Stomach smooth muscle (tissue), 2 donors: ENCODE measurements at regions not wholly inside any gene's neighbourhood (a gene's known extent, or its start where the extent isn't known, plus 50 kb on each side); places are given as distances from the start of the nearest gene placed in this dataset.
"Not testable (repeated sequence)": the region's sequence is repeated elsewhere in the genome, so short reads cannot be mapped to it uniquely, and the experiment has no call there.

ENCODE experiments used
- H3K27ac ChIP-seq: one replicate; pipeline ENCODE4 v1.7.0; 2013; ENCODE audit warnings: mild to moderate bottlenecking, low read length, inconsistent platforms
- H3K27me3 ChIP-seq, 2 donors: one replicate each; pipeline ENCODE4 v1.7.0; 2013; ENCODE audit warnings: low read length in 2 of 2; ENCODE audit not compliant: insufficient read depth in 2 of 2, control insufficient read depth in 1 of 2
- H3K36me3 ChIP-seq, 2 donors: one replicate each; pipeline ENCODE4 v1.7.0; 2013; ENCODE audit warnings: low read length in 2 of 2; ENCODE audit not compliant: control insufficient read depth in 2 of 2, insufficient read depth in 2 of 2
- H3K4me1 ChIP-seq: one replicate; pipeline ENCODE4 v1.7.0; 2013; ENCODE audit warnings: low read length; ENCODE audit not compliant: control insufficient read depth, insufficient read depth
- H3K4me3 ChIP-seq, 2 donors: one replicate each; pipeline ENCODE4 v1.7.0; 2013; ENCODE audit warnings: low read length in 2 of 2
- H3K9ac ChIP-seq, 2 donors: one replicate each; pipeline ENCODE4 v1.7.0; 2013; ENCODE audit warnings: low read length in 2 of 2, mild to moderate bottlenecking in 1 of 2
- H3K9me3 ChIP-seq, 2 donors: one replicate each; pipeline ENCODE4 v1.7.0; 2013; ENCODE audit warnings: low read length in 2 of 2; ENCODE audit not compliant: control insufficient read depth in 2 of 2
- donor health status: healthy.
- donor health status: Pancreatic carcinoma.

GRCh38 chr4:130079027-130079426 lies 983.1 kb downstream of the C4orf33 start:
- H3K9ac ChIP-seq, H3K9me3 ChIP-seq, H3K4me3 ChIP-seq: not testable (repeated sequence)

GRCh38 chr4:130080872-130081451 lies 985.0 kb downstream of the C4orf33 start:
- Histone ChIP-seq H3K27me3 (no peaks in the 10 kb centered on the region), H3K36me3 (no peaks in the 10 kb centered on the region), H3K27ac (no peak overlapping the region)

More at GRCh38 chr4:130079027-130079426, 983.1 kb downstream of the C4orf33 start:
- not testable (repeated sequence) for H3K27ac ChIP-seq, H3K27me3 ChIP-seq, H3K36me3 ChIP-seq, H3K4me1 ChIP-seq

DNA sequence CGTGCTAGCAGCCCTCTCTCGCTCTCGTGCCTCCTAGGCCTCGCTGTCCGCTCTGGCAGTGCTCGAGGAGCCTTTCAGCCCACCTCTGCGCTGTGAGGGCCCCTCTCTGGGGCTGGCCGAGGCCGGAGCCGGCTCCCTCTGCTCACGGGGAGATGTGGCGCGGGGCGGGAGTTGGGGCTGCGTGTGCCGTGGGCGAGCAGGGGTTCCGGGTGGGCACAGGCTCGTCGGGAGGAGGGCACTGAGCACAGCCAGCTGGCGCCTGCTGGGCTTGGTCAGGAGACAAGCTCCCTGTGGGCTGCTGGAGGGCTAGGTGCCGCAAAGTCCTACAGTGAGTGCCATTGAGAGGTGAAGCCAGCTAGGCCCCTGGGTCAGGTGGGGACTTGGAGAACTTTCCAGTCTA lies 994.5 kb downstream of the C4orf33 start:
- Histone ChIP-seq H3K36me3 (no peaks in the 10 kb centered on the region), H3K27ac (no peak overlapping the region), H3K9me3 (no peaks in the 10 kb centered on the region), H3K9ac (no peak overlapping the region), H3K4me1 (no peaks in the 10 kb centered on the region), H3K27me3 (no peaks in the 10 kb centered on the region), H3K4me3 (no peak overlapping the region)

More at GRCh38 chr4:130080872-130081451, 985.0 kb downstream of the C4orf33 start:
- H3K9ac ChIP-seq: no peak overlapping the region
- H3K4me1 ChIP-seq: no peaks in the 10 kb centered on the region
- no peaks in the 10 kb centered on the region for H3K9me3 ChIP-seq
- H3K4me3 ChIP-seq: no peak overlapping the region

- no peaks in the 10 kb centered on the region for H3K4me1 ChIP-seq
- no peak overlapping the region for H3K27ac ChIP-seq
- no peaks in the 10 kb centered on the region for H3K27me3 ChIP-seq
- H3K36me3 ChIP-seq: no peaks in the 10 kb centered on the region
- no peak overlapping the region for H3K9ac ChIP-seq
- no peaks in the 10 kb centered on the region for H3K9me3 ChIP-seq
- no peak overlapping the region for H3K4me3 ChIP-seq
Observed at GRCh38 chr4:130092187-130093015, 996.4 kb downstream of the C4orf33 start.

DNA sequence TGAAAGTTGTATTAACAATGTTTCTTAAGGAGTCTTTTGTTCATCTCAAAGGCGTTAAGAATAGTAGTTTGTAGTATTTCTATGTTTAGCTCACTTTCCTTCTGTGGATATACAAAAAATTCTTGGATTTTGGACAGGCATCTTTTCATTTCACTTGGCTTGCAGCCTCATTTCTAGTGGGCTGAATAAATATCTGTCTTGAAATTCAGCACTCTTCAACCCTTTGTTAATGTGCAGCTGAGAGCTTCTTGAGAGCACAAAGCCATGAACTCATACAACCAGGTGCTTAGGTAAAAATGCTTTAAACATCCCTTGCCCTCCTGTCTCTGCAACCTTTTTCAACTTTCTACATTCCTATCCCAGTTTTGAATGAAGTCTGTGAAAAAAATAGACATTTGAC lies 1003.2 kb downstream of the C4orf33 start:
- Histone ChIP-seq H3K27ac (no peak overlapping the region), H3K9ac (no peak overlapping the region), H3K4me3 (no peak overlapping the region), H3K27me3 (no peaks in the 10 kb centered on the region), H3K4me1 (no peaks in the 10 kb centered on the region), H3K36me3 (no peaks in the 10 kb centered on the region), H3K9me3 (no peaks in the 10 kb centered on the region)

- Histone ChIP-seq H3K4me3 (no peak overlapping the region), H3K9ac (no peak overlapping the region), H3K27me3 (no peaks in the 10 kb centered on the region), H3K9me3 (no peaks in the 10 kb centered on the region), H3K4me1 (no peaks in the 10 kb centered on the region), H3K27ac (no peak overlapping the region), H3K36me3 (no peaks in the 10 kb centered on the region)
Observed at GRCh38 chr4:130110189-130110588, 1014.2 kb downstream of the C4orf33 start.

DNA sequence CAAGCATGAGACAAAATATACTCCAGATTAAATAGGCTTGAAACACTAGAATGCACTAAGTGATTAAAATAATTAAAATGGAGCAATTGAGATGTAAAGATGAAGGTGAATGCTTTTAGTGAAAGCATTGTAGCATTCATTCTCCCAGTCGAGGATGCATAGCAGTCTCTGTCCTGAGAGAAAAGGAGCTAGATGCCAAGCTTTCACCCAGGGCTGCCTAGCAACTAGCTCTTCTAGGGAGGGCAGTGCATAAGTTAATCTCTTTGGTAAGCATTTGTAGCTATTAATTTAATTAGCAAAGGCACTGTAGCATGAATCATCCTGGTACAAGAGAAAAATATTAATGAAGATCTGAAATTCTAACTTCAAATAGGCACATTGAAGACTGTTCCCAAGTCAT lies 1014.8 kb downstream of the C4orf33 start:
- Histone ChIP-seq H3K36me3 (no peaks in the 10 kb centered on the region), H3K9ac (no peak overlapping the region), H3K4me1 (no peaks in the 10 kb centered on the region), H3K9me3 (no peaks in the 10 kb centered on the region), H3K4me3 (no peak overlapping the region), H3K27me3 (no peaks in the 10 kb centered on the region), H3K27ac (no peak overlapping the region)

GRCh38 chr4:130124066-130124465 lies 1028.1 kb downstream of the C4orf33 start:
- no peaks in the 10 kb centered on the region for H3K4me1 ChIP-seq
- H3K36me3 ChIP-seq: no peaks in the 10 kb centered on the region
- H3K9me3 ChIP-seq: no peaks in the 10 kb centered on the region
- H3K4me3 ChIP-seq: no peak overlapping the region
- H3K9ac ChIP-seq: no peak overlapping the region
- no peaks in the 10 kb centered on the region for H3K27me3 ChIP-seq
- H3K27ac ChIP-seq: no peak overlapping the region

GRCh38 chr4:130125467-130125866 lies 1029.5 kb downstream of the C4orf33 start:
- H3K27me3 ChIP-seq: no peaks in the 10 kb centered on the region
- H3K27ac ChIP-seq: no peak overlapping the region
- H3K36me3 ChIP-seq: no peaks in the 10 kb centered on the region
- no peak overlapping the region for H3K9ac ChIP-seq
- no peaks in the 10 kb centered on the region for H3K9me3 ChIP-seq
- no peak overlapping the region for H3K4me3 ChIP-seq
- no peaks in the 10 kb centered on the region for H3K4me1 ChIP-seq

DNA sequence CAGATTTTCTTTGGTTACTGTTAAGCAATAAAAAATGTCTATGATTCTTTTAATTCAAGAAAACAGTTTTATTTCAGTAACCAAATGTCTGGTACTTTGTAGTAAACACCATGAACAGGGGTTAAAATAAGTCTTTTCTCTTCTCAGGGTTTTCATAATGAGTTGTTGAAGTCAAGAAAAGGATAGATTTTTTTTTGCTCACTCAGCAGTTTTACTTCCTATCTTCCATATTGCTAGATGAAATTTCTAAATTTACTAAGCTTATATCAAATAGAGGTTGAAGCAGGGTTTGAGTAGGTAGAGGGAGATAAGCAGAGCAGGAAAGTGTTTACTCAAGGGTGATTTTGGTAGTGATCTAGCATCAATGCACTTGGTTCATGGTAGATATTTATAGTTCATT lies 1031.3 kb downstream of the C4orf33 start:
- H3K4me1 ChIP-seq: no peaks in the 10 kb centered on the region
- no peak overlapping the region for H3K9ac ChIP-seq
- H3K27ac ChIP-seq: no peak overlapping the region
- H3K36me3 ChIP-seq: no peaks in the 10 kb centered on the region
- H3K4me3 ChIP-seq: no peak overlapping the region
- H3K9me3 ChIP-seq: peaks cover 0 to 8% of the 10 kb centered on the region in 2 donors
- H3K27me3 ChIP-seq: no peaks in the 10 kb centered on the region

GRCh38 chr4:130131536-130131935 lies 1035.6 kb downstream of the C4orf33 start:
- Histone ChIP-seq H3K9me3 (peaks cover 0 to 8% of the 10 kb centered on the region in 2 donors), H3K27ac (no peak overlapping the region), H3K27me3 (no peaks in the 10 kb centered on the region), H3K4me1 (no peaks in the 10 kb centered on the region), H3K9ac (no peak overlapping the region), H3K36me3 (no peaks in the 10 kb centered on the region), H3K4me3 (no peak overlapping the region)
